Loucy (cell line): ENCODE measurements at regions not wholly inside any gene's neighbourhood (a gene's known extent, or its start where the extent isn't known, plus 50 kb on each side); places are given as distances from the start of the nearest gene placed in this dataset.

Experiments
- H2AFZ ChIP-seq: fragments of 200-600 bp; sonication (generic); 2 replicates; pipeline ENCODE4 v1.6.0; 2016; ENCODE audit warnings: antibody characterized with exemption, mild to moderate bottlenecking, low read length, moderate library complexity
- H3F3A ChIP-seq: fragments of 200-600 bp; 2 replicates; pipeline ENCODE4 v1.6.0; 2016; ENCODE audit warnings: antibody characterized with exemption, low read depth, mild to moderate bottlenecking
- H3K27me3 ChIP-seq: fragments of 200-600 bp; sonication (generic); 2 replicates; pipeline ENCODE4 v1.6.1; 2014; ENCODE audit warnings: low read length, mild to moderate bottlenecking; ENCODE audit not compliant: insufficient read depth, poor library complexity, severe bottlenecking
- H3K36me3 ChIP-seq: fragments of 200-600 bp; sonication (generic); 2 replicates; pipeline ENCODE4 v1.6.1; 2016; ENCODE audit warnings: low read length; ENCODE audit not compliant: insufficient read depth
- H3K4me1 ChIP-seq: fragments of 200-600 bp; sonication (generic); 2 replicates; pipeline ENCODE4 v1.5.1; 2014; ENCODE audit warnings: low read length, mild to moderate bottlenecking; ENCODE audit not compliant: insufficient read depth, poor library complexity, severe bottlenecking
- H3K4me2 ChIP-seq: fragments of 200-600 bp; sonication (generic); 2 replicates; pipeline ENCODE4 v1.6.0; 2014; ENCODE audit warnings: antibody characterized with exemption, low read length, low read depth, mild to moderate bottlenecking; ENCODE audit not compliant: poor library complexity, severe bottlenecking
- H3K4me3 ChIP-seq: fragments of 200-600 bp; sonication (generic); 2 replicates; pipeline ENCODE4 v1.5.1; 2014; ENCODE audit warnings: low read length, mild to moderate bottlenecking, mixed read lengths; ENCODE audit not compliant: poor library complexity, severe bottlenecking
- H3K79me2 ChIP-seq: fragments of 200-600 bp; sonication (generic); 2 replicates; pipeline ENCODE4 v1.6.1; 2014; ENCODE audit warnings: low read length; ENCODE audit not compliant: insufficient read depth
- H3K9ac ChIP-seq: fragments of 200-600 bp; sonication (generic); 2 replicates; pipeline ENCODE4 v1.6.0; 2014; ENCODE audit warnings: mild to moderate bottlenecking, low read depth, low read length, moderate library complexity; ENCODE audit not compliant: poor library complexity, severe bottlenecking
- H3K9me2 ChIP-seq: fragments of 200-600 bp; sonication (generic); replicated peaks from 2 replicates; pipeline ENCODE4 v1.6.1; 2016; ENCODE audit warnings: low read depth, low read length, mixed read lengths
- H3K9me3 ChIP-seq: fragments of 200-600 bp; sonication (generic); 2 replicates; pipeline ENCODE4 v1.6.1; 2014; ENCODE audit warnings: mild to moderate bottlenecking, antibody characterized with exemption, low read length, low read depth; ENCODE audit not compliant: insufficient read depth
- H4K20me1 ChIP-seq: fragments of 200-600 bp; sonication (generic); 2 replicates; pipeline ENCODE4 v1.6.0; 2014; ENCODE audit warnings: antibody characterized with exemption, low read length, mild to moderate bottlenecking; ENCODE audit not compliant: insufficient read depth, poor library complexity, severe bottlenecking
- EZH2phosphoT487 ChIP-seq: fragments of 200-600 bp; IDR thresholded peaks from 2 replicates; pipeline ENCODE4 v1.6.1; 2018; ENCODE audit warnings: antibody characterized with exemption, mild to moderate bottlenecking, moderate library complexity, borderline replicate concordance
- TF ChIP-seq, protein P1 (sequence below): fragments of 200-600 bp; sonication (generic); conservative IDR thresholded peaks from 2 replicates; pipeline ENCODE4 v1.5.1; 2014; ENCODE audit warnings: mild to moderate bottlenecking, antibody characterized with exemption, low read length

DNA sequence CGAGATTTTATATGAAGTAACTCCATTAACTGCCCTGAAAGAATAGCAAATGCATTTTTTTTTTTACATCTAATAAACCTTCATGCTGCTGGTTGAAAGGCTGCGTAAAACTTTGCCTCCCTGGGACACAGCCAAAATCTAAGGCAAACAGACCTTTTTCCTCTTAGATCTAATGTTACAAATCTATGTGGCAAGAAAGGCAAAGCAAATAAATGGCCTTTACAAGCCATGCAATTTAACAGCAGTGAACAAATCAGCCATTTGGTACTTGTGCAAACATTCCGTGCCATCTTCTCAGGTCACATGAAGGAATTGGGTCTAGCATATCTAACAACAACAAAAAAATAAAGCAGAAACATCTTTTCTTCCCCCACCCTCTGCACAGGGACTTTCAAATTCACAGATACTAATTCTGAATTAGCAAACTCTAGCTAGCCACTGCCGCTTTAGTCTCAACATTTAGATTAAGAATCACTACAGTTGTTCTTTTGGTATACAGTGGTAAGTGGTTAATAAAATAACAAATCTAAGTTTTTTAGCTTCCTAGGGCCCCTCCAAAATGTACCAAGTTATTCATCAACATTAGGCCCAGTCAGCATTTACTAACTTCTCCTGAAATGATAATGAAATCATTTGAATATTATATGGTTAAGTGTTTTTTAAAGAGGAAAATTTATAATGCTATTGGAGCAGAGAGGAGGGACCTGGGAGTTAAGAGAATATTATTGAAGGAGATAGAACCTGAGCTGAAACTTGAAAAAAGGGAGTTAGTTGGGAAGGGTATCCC is 593.8 kb downstream of the SMARCA1 start:
- Histone ChIP-seq H3K4me3 (no peak overlapping the region), H3K79me2 (no peaks in the 10 kb centered on the region), H2AFZ (no peak overlapping the region), H3K4me2 (no peak overlapping the region), H3K4me1 (no peaks in the 10 kb centered on the region), H3K9me2 (no peaks in the 10 kb centered on the region), H4K20me1 (no peaks in the 10 kb centered on the region), H3F3A (no peaks in the 10 kb centered on the region), H3K9me3 (no peaks in the 10 kb centered on the region), H3K36me3 (no peaks in the 10 kb centered on the region), H3K27me3 (no peaks in the 10 kb centered on the region), H3K9ac (no peak overlapping the region)
- no peak for TF ChIP-seq EZH2phosphoT487
- TF ChIP-seq, protein P1, sequence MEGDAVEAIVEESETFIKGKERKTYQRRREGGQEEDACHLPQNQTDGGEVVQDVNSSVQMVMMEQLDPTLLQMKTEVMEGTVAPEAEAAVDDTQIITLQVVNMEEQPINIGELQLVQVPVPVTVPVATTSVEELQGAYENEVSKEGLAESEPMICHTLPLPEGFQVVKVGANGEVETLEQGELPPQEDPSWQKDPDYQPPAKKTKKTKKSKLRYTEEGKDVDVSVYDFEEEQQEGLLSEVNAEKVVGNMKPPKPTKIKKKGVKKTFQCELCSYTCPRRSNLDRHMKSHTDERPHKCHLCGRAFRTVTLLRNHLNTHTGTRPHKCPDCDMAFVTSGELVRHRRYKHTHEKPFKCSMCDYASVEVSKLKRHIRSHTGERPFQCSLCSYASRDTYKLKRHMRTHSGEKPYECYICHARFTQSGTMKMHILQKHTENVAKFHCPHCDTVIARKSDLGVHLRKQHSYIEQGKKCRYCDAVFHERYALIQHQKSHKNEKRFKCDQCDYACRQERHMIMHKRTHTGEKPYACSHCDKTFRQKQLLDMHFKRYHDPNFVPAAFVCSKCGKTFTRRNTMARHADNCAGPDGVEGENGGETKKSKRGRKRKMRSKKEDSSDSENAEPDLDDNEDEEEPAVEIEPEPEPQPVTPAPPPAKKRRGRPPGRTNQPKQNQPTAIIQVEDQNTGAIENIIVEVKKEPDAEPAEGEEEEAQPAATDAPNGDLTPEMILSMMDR: no peak

DNA sequence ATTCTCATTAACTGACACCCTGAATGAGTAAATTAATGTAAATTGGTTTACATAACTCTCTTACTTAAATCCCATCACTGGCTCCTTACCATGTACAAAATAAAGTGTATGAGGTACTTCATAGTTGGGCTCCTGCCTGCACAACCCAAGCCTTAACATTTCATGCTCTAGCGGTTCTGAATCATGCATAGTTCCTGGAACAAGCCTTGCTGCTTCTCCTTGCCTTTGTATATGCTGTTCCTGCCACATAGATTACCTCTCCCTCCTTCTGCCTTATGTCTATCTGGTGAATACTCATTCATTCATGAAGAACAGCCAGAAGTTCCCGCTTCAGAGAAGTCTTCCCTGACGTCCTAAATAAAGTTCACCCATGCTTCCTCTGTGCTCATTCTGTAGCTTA is 594.7 kb downstream of the SMARCA1 start:
- Histone ChIP-seq H3K9me2 (no peaks in the 10 kb centered on the region), H3K4me2 (no peak overlapping the region), H3K9me3 (no peaks in the 10 kb centered on the region), H3K27me3 (no peaks in the 10 kb centered on the region), H2AFZ (no peak overlapping the region), H3K4me1 (no peaks in the 10 kb centered on the region), H4K20me1 (no peaks in the 10 kb centered on the region), H3K36me3 (no peaks in the 10 kb centered on the region), H3K9ac (no peak overlapping the region), H3K79me2 (no peaks in the 10 kb centered on the region), H3F3A (no peaks in the 10 kb centered on the region), H3K4me3 (no peak overlapping the region)
- TF ChIP-seq, protein P1: no peak
- no peak for TF ChIP-seq EZH2phosphoT487

DNA sequence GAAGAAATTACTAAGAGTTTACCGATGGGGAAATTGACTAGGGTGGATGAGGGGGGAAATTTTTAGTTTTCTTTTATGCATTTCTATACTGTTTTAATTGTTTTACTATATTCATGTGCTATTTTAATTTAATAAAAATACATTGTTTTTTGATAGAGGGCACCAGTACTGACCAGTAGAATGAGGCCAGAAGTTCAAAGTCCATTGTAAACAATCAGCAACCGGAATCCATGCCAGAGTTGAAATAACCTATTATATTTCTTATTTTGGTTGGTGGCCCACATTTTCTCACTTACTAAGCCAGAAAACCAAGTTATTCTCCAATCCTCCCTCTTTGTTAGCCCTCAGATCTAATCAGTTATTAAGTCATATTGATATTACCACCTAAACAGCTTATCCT is 595.9 kb downstream of the SMARCA1 start:
- H3K36me3 ChIP-seq: no peaks in the 10 kb centered on the region
- H3K9ac ChIP-seq: no peak overlapping the region
- no peaks in the 10 kb centered on the region for H3K27me3 ChIP-seq
- H2AFZ ChIP-seq: no peak overlapping the region
- no peaks in the 10 kb centered on the region for H3K9me3 ChIP-seq
- no peaks in the 10 kb centered on the region for H3K79me2 ChIP-seq
- TF ChIP-seq EZH2phosphoT487: no peak
- TF ChIP-seq, protein P1: no peak
- H3K4me3 ChIP-seq: no peak overlapping the region
- no peak overlapping the region for H3K4me2 ChIP-seq
- H3K4me1 ChIP-seq: no peaks in the 10 kb centered on the region
- no peaks in the 10 kb centered on the region for H4K20me1 ChIP-seq
- no peaks in the 10 kb centered on the region for H3K9me2 ChIP-seq
- H3F3A ChIP-seq: no peaks in the 10 kb centered on the region
